ENCODE measurements at regions not wholly inside any gene's neighbourhood (a gene's known extent, or its start where the extent isn't known, plus 50 kb on each side); places are given as distances from the start of the nearest gene placed in this dataset.

DNA sequence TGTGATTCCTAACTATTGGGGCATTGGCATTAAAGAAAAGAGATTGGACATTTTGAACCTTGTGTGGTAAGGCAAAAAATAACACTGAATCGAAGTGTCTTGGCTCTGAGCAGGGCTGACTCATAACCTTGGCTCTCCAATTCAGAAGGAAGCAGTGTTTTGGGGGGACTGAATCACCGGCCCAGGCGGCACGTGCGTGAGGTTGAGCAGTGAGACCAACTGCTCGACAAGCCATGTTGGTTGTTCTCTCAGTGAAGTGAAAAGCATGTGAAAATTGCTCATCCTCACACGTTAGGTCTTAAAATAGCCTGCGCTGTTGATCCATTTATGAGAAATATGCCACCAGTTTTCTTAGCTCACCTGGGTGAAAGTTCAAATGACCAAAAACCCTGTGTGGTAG is 137.8 kb upstream of the SPACA1 start:
- TF ChIP-seq CTCF (conservative IDR thresholded peaks at IDR 0.05; ENCODE audit: low read depth) = no peak
- CTCF ChIA-PET = no interaction called here
- H3K27ac ChIP-seq = no peak overlapping the region
- DNase-seq (ENCODE audit: low spot score) = peak; percentile 38
- POLR2A ChIA-PET (ENCODE audit: low non-redundant PET) = no interaction called here

- no peak for TF ChIP-seq CTCF (conservative IDR thresholded peaks at IDR 0.05; ENCODE audit: low read depth)
- CTCF ChIA-PET = no interaction called here
- no peak for DNase-seq (ENCODE audit: low spot score)
- no peak overlapping the region for H3K27ac ChIP-seq
- POLR2A ChIA-PET (ENCODE audit: low non-redundant PET) = no interaction called here
These were observed 138.4 kb upstream of the SPACA1 start for GRCh38 chr6:87908978-87909811.

DNA sequence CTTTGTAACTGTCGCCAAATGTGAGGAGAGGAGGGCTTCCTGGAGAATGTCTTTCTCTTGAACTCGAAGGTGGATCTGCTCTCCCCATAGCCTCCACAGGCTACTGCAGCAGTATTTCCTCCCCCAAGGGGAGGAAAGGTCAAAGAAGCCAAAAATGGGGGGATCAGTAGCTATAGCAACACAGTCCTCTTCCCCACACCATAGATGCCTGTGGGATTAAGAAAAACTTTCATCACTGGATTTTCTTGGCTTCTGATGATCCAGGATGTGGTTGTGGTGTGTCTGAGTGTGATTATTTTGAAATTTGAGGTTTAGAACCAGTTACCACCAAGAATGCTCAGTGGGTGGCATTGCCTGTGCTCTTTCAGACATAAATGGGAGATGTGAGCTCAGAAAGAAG is 140.1 kb upstream of the SPACA1 start:
- no peak for DNase-seq (ENCODE audit: low spot score)
- ChIA-PET CTCF (interaction anchor here (0.5 to 0.6 kb wide), 3 partner anchors 22 to 506 kb away, joined by 3 read pairs; no protein-coding TSS in a partner anchor), POLR2A (ENCODE audit: low non-redundant PET) (no interaction called here)
- H3K27ac ChIP-seq = no peak overlapping the region
- TF ChIP-seq CTCF (conservative IDR thresholded peaks at IDR 0.05; ENCODE audit: low read depth) = no peak

DNA sequence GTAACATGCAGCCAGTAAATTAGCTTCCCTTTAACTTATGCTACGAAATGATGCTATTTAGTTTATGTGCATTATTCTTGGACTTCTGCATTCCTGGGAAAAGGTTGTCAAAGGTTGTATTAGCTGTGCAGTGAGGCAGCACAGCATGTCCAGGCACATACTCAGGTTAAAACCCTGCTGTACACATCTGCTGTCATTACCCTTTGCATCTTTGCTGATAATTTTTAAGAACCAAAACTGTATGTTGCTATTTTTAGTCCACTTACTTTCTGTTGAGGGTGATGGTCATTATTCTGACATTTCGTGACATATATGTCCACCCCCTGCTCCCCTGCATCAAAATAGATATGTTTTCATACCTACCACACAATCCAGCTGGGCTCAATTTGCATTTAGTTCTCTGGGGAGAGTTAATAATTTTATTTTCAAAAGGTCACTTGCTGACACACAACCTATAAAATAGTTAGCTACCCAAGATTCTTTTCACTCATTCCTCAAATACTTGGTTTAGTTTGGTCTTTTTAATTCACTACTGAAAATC is 142.5 kb upstream of the SPACA1 start:
- no peak for TF ChIP-seq CTCF (conservative IDR thresholded peaks at IDR 0.05; ENCODE audit: low read depth)
- no peak overlapping the region for H3K27ac ChIP-seq
- ChIA-PET POLR2A (ENCODE audit: low non-redundant PET) (no interaction called here), CTCF (interaction anchor here (0.6 kb wide), 1 partner anchor 9 kb away, joined by 3 read pairs; no protein-coding TSS in a partner anchor)
- peak; percentile 8 for DNase-seq (ENCODE audit: low spot score)

DNA sequence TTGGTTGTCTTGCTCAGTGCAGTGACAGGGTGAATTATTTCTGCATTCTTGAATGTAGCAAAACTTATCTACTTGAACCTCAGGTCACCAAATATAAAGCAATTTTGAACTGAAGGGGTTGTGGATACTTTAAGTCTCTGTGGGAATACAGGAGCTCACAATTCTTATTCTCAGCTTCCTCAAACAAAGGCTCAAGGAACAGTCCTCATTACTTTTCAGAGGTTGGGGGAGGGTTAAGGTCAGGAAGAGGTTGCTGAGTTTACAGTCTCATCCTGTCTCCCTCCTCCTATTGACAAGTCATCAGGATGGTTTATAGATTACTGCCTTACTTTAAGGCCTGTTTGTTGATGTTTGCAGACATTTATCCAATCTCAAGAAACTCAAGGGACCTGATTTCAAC is 143.6 kb upstream of the SPACA1 start:
- ChIA-PET POLR2A (ENCODE audit: low non-redundant PET) (no interaction called here), CTCF (no interaction called here)
- H3K27ac ChIP-seq = no peak overlapping the region
- no peak for DNase-seq (ENCODE audit: low spot score)
- TF ChIP-seq CTCF (conservative IDR thresholded peaks at IDR 0.05; ENCODE audit: low read depth) = no peak

DNA sequence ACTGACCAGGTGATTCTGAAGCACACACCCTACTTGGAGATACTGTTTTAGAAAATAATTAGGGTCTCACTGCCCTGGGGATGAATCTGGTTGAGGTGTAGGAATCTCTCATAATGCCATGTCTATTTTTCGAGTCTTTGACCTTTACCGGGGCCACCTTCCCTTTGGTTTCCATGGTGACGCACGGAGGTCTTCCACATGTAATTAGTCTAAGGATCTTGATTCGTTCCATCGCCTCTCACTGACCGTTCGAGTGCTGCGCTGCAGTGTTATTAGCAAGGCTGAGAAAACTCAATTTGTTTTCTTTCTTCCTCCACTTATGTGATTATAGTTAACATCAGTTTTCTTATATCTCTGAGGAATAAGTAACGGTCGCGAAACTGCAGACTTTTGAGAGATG is 144.3 kb upstream of the SPACA1 start:
- CTCF ChIA-PET = no interaction called here
- H3K27ac ChIP-seq = no peak overlapping the region
- no peak for TF ChIP-seq CTCF (conservative IDR thresholded peaks at IDR 0.05; ENCODE audit: low read depth)
- POLR2A ChIA-PET (ENCODE audit: low non-redundant PET) = no interaction called here
- DNase-seq (ENCODE audit: low spot score) = no peak
